ENCODE measurements at regions not wholly inside any gene's neighbourhood (a gene's known extent, or its start where the extent isn't known, plus 50 kb on each side); places are given as distances from the start of the nearest gene placed in this dataset.

DNA sequence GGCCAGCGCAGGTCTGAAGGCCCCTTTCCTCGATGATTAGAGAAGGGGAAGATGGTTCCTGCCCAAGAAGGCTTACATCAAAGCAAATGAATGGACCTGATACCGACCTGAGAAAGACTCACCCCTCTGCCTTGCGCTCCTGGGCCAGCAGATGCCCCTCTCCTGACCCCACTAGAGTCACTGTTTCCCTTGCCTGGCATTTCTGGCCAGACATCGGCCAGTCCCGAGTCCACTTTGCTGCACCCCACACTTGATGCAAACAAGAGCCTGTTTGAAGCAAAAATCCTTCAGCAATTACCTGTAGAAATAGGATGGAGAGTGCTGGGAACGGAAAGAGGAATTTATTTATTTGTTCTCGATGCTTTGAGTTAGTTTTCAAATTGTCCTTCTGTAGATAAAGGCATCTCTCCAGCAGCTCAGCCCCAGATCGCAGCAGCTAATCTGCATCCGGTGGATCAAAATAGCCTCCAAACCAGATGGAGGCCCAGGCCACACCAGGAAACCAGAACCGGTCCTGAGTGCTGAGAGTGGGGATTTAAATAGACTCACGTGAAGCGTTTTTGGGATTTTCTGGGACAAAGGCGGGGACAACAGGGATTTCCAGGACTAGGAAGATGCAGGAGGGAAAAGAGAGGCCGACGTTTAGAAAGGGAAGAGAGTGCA lies 148.6 kb downstream of the TRIM29 start:
- ATAC-seq (ENCODE audit: insufficient read depth, low FRiP score) (no peak), DNase-seq (peak; percentile 19 to 55 (median 50))
- no peaks in the 10 kb centered on the region for H3K36me3 ChIP-seq (ENCODE audit: control insufficient read depth in 4 of 4, insufficient read depth in 4 of 4, low read length in 4 of 4)
- peaks cover 0 to 3% (median 0%) of the 10 kb centered on the region in 4 donors for H3K9me3 ChIP-seq (ENCODE audit: control insufficient read depth in 4 of 4, insufficient read depth in 3 of 4, low read length in 3 of 4)
- H3K27ac ChIP-seq (ENCODE audit: low read depth in 1 of 2, low read length in 1 of 2) = no peak overlapping the region
- H3K9ac ChIP-seq (ENCODE audit: insufficient read depth in 1 of 2, low read length in 2 of 2) = no peak overlapping the region
- WGBS, 2 donors = 55 to 60% methylated on average over 16 of the region's 16 CpGs
- H3K4me1 ChIP-seq (ENCODE audit: control insufficient read depth in 5 of 5, insufficient read depth in 5 of 5, low read length in 5 of 5) = peaks cover 0 to 9% (median 0%) of the 10 kb centered on the region in 5 donors
- H3K27me3 ChIP-seq (ENCODE audit: control insufficient read depth in 3 of 3, insufficient read depth in 3 of 3, low read length in 2 of 3) = no peaks in the 10 kb centered on the region
- no peak overlapping the region for H3K4me3 ChIP-seq
- TF ChIP-seq, protein P1, sequence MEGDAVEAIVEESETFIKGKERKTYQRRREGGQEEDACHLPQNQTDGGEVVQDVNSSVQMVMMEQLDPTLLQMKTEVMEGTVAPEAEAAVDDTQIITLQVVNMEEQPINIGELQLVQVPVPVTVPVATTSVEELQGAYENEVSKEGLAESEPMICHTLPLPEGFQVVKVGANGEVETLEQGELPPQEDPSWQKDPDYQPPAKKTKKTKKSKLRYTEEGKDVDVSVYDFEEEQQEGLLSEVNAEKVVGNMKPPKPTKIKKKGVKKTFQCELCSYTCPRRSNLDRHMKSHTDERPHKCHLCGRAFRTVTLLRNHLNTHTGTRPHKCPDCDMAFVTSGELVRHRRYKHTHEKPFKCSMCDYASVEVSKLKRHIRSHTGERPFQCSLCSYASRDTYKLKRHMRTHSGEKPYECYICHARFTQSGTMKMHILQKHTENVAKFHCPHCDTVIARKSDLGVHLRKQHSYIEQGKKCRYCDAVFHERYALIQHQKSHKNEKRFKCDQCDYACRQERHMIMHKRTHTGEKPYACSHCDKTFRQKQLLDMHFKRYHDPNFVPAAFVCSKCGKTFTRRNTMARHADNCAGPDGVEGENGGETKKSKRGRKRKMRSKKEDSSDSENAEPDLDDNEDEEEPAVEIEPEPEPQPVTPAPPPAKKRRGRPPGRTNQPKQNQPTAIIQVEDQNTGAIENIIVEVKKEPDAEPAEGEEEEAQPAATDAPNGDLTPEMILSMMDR (IDR thresholded peaks at IDR 0.05; ENCODE audit: control extremely low read depth, extremely low read depth) = no peak

DNA sequence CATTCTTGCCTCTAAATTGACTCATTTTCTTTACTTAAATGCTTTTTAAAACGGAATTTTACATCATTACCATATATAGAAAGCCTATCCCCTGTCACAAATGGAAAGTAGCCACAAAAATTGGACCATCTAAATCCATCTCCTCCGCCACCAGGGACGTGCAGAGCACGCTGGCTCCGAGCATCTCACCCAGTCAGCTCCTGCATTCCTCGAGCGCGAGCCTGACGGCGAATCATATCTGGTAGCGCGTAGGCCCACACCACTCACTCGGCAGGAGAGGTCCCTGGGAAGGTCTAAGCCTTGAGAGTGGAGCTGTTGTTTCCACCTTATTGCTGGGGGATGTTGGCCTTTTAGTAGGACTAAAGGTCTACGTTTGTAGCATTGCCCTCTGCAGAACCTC lies 152.4 kb downstream of the TRIM29 start:
- no peaks in the 10 kb centered on the region for H3K9me3 ChIP-seq (ENCODE audit: control insufficient read depth in 4 of 4, insufficient read depth in 3 of 4, low read length in 3 of 4)
- DNase-seq = no peak
- H3K36me3 ChIP-seq (ENCODE audit: control insufficient read depth in 4 of 4, insufficient read depth in 4 of 4, low read length in 4 of 4) = no peaks in the 10 kb centered on the region
- H3K27ac ChIP-seq (ENCODE audit: low read depth in 1 of 2, low read length in 1 of 2) = no peak overlapping the region
- WGBS, 2 donors = 86 to 90% methylated on average over 14 of the region's 14 CpGs
- H3K9ac ChIP-seq (ENCODE audit: insufficient read depth in 1 of 2, low read length in 2 of 2) = no peak overlapping the region
- H3K27me3 ChIP-seq (ENCODE audit: control insufficient read depth in 3 of 3, insufficient read depth in 3 of 3, low read length in 2 of 3) = no peaks in the 10 kb centered on the region
- TF ChIP-seq, protein P1 (IDR thresholded peaks at IDR 0.05; ENCODE audit: control extremely low read depth, extremely low read depth) = no peak
- ATAC-seq (ENCODE audit: insufficient read depth, low FRiP score) = no peak
- no peak overlapping the region for H3K4me3 ChIP-seq
- H3K4me1 ChIP-seq (ENCODE audit: control insufficient read depth in 5 of 5, insufficient read depth in 5 of 5, low read length in 5 of 5) = peaks cover 0 to 10% (median 0%) of the 10 kb centered on the region in 5 donors

DNA sequence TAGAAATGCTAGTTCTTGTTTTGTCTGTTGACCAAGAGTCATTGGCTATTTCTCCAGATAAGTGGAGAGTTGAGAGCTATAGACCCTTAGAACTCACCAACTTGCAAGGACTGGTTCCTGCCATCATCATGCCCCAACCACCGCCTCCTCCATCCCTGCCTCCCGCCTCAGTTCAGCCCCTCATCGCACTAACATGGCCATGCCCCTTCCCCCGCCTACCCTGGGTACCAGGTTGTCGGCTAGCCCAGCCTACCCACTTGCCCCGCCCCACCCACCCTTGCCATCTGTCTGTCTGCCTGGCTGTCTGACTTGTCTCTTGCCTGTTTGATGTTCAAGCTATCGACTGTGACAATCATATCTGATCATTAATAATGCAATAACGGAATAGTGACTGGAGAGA lies 154.1 kb downstream of the TRIM29 start:
- TF ChIP-seq, protein P1 (IDR thresholded peaks at IDR 0.05; ENCODE audit: control extremely low read depth, extremely low read depth) = no peak
- no peaks in the 10 kb centered on the region for H3K9me3 ChIP-seq (ENCODE audit: control insufficient read depth in 4 of 4, insufficient read depth in 3 of 4, low read length in 3 of 4)
- peaks cover 0 to 2% (median 0%) of the 10 kb centered on the region in 3 donors for H3K27me3 ChIP-seq (ENCODE audit: control insufficient read depth in 3 of 3, insufficient read depth in 3 of 3, low read length in 2 of 3)
- no peak overlapping the region for H3K9ac ChIP-seq (ENCODE audit: insufficient read depth in 1 of 2, low read length in 2 of 2)
- H3K36me3 ChIP-seq (ENCODE audit: control insufficient read depth in 4 of 4, insufficient read depth in 4 of 4, low read length in 4 of 4) = no peaks in the 10 kb centered on the region
- peaks cover 0 to 4% (median 0%) of the 10 kb centered on the region in 5 donors for H3K4me1 ChIP-seq (ENCODE audit: control insufficient read depth in 5 of 5, insufficient read depth in 5 of 5, low read length in 5 of 5)
- WGBS, 2 donors = 90 to 95% methylated on average over 8 of the region's 8 CpGs
- H3K4me3 ChIP-seq = no peak overlapping the region
- DNase-seq = no peak
- ATAC-seq (ENCODE audit: insufficient read depth, low FRiP score) = no peak
- no peak overlapping the region for H3K27ac ChIP-seq (ENCODE audit: low read depth in 1 of 2, low read length in 1 of 2)

Measured in lung (tissue), 11 donors.